ENCODE measurements at regions not wholly inside any gene's neighbourhood (a gene's known extent, or its start where the extent isn't known, plus 50 kb on each side); places are given as distances from the start of the nearest gene placed in this dataset.

DNA sequence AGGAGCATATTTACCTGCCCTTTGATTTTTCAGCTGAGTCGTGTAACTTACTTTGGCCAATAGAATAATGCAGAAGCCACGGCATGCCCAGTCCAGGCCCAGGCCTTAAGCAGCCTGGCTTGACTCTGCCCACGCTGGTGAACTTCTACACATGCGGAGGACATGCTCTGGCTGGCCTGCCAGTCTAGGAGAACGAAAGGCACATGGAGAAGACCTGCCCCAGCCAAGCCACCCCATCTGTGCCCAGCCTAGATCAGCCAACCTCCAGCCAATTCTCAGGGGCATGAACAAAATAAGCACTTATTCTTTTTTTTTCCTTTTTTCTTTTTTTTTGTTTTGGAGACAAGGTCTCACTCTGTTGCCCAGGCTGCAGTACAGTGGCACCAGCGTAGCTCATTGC, 112.7 kb upstream of the NANOS1 start:
- no peak for TF ChIP-seq POLR2A (IDR thresholded peaks at IDR 0.05)
- TF ChIP-seq, protein P1, sequence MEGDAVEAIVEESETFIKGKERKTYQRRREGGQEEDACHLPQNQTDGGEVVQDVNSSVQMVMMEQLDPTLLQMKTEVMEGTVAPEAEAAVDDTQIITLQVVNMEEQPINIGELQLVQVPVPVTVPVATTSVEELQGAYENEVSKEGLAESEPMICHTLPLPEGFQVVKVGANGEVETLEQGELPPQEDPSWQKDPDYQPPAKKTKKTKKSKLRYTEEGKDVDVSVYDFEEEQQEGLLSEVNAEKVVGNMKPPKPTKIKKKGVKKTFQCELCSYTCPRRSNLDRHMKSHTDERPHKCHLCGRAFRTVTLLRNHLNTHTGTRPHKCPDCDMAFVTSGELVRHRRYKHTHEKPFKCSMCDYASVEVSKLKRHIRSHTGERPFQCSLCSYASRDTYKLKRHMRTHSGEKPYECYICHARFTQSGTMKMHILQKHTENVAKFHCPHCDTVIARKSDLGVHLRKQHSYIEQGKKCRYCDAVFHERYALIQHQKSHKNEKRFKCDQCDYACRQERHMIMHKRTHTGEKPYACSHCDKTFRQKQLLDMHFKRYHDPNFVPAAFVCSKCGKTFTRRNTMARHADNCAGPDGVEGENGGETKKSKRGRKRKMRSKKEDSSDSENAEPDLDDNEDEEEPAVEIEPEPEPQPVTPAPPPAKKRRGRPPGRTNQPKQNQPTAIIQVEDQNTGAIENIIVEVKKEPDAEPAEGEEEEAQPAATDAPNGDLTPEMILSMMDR (IDR thresholded peaks at IDR 0.05) = no peak
- TF ChIP-seq POLR2AphosphoS5 (IDR thresholded peaks at IDR 0.05; ENCODE audit: insufficient read depth in 1 of 2, low read depth in 1 of 2) = no peak
